GM12878 (cell line): ENCODE measurements at regions not wholly inside any gene's neighbourhood (a gene's known extent, or its start where the extent isn't known, plus 50 kb on each side); places are given as distances from the start of the nearest gene placed in this dataset.

Source experiments
- ATAC-seq: fragments of 200-7000 bp; cut with Tn5 transposase; 3 replicates; pipeline ENCODE4 v1.9.1; 2020; ENCODE audit warnings: mild to moderate bottlenecking, moderate library complexity
- BruUV-seq: library from RNA; stranded (reverse); fragments of 400-500 nt; replicated peaks from 2 replicates; lab custom pipeline; 2021; lab: Mats Ljungman, UMichigan
- CTCF ChIA-PET: fragments of 300-600 bp; sonication (Branson Sonifier 250); formaldehyde crosslinking; extraction: SDS; loops from one replicate; lab custom pipeline; 2021; ENCODE audit warnings: inconsistent platforms; lab: Yijun Ruan, JAX
- POLR2A ChIA-PET: fragments of 350-600 bp; formaldehyde crosslinking; extraction: SDS; loops from one replicate; lab custom pipeline; 2021; ENCODE audit warnings: inconsistent platforms; lab: Charles Lee
- RAD21 ChIA-PET: fragments of 300-600 bp; sonication (Branson Sonifier 250); formaldehyde crosslinking; loops from one replicate; lab custom pipeline; 2023; ENCODE audit warnings: antibody characterized with exemption; ENCODE audit not compliant: unreplicated experiment; lab: Charles Lee
- SMC1A ChIA-PET: fragments of 300-600 bp; sonication (Branson Sonifier 250); formaldehyde crosslinking; loops from one replicate; lab custom pipeline; 2023; ENCODE audit not compliant: unreplicated experiment, uncharacterized antibody; lab: Charles Lee
- DNase-seq: peaks from one replicate; pipeline ENCODE4 v3.0.0-alpha.2; 2011; ENCODE audit warnings: low read depth, low spot score
- FAIRE-seq: peaks from 3 replicates; lab custom pipeline; 2011; peaks lifted over from hg19 to GRCh38; lab: Jason Lieb, UNC
- H2AFZ ChIP-seq: 2 replicates; pipeline ENCODE4 v1.6.0; 2011; ENCODE audit warnings: low read depth, low read length, control low read depth; ENCODE audit not compliant: control insufficient read depth
- H3K27ac ChIP-seq: 2 replicates; pipeline ENCODE4 v1.5.1; 2011; ENCODE audit warnings: control low read depth; ENCODE audit not compliant: control insufficient read depth, insufficient read depth
- H3K27me3 ChIP-seq, 2 experiments: replicated peaks in 1 of 2; 2 replicates each; pipeline versions ENCODE4 v1.6.0 to v1.6.1; 2011; ENCODE audit warnings: low read length in 1 of 2; ENCODE audit not compliant: control insufficient read depth in 2 of 2, insufficient read depth in 2 of 2
- H3K36me3 ChIP-seq, 2 experiments: 2 replicates each; pipeline ENCODE4 v1.5.1; 2011; ENCODE audit warnings: low read length in 1 of 2; ENCODE audit not compliant: control insufficient read depth in 2 of 2, insufficient read depth in 2 of 2
- H3K4me1 ChIP-seq: 2 replicates; pipeline ENCODE4 v1.6.1; 2011; ENCODE audit warnings: mild to moderate bottlenecking, low read length, moderate library complexity, mixed read lengths; ENCODE audit not compliant: control insufficient read depth, insufficient read depth
- H3K4me2 ChIP-seq: 2 replicates; pipeline ENCODE4 v1.6.0; 2011; ENCODE audit warnings: control low read depth; ENCODE audit not compliant: control insufficient read depth, insufficient read depth
- H3K4me3 ChIP-seq: fragments of 200-600 bp; sonication (generic); 2 replicates; pipeline ENCODE4 v1.5.1; 2016
- H3K79me2 ChIP-seq: 2 replicates; pipeline ENCODE4 v1.6.0; 2011; ENCODE audit warnings: low read length; ENCODE audit not compliant: control insufficient read depth, insufficient read depth
- H3K9ac ChIP-seq: 2 replicates; pipeline ENCODE4 v1.8.0; 2011; ENCODE audit warnings: low read length, control low read depth, mixed read lengths; ENCODE audit not compliant: control insufficient read depth, insufficient read depth
- H3K9me3 ChIP-seq: replicated peaks from 3 replicates; pipeline ENCODE4 v1.5.1; 2011; ENCODE audit warnings: mild to moderate bottlenecking, low read length; ENCODE audit not compliant: control insufficient read depth, insufficient read depth
- H4K20me1 ChIP-seq: 2 replicates; pipeline ENCODE4 v1.6.0; 2011; ENCODE audit not compliant: control insufficient read depth, insufficient read depth
- EGR1 ChIP-seq, 2 experiments: IDR thresholded peaks; 1 replicate in 1 of 2; 2 replicates in 1 of 2; pipeline ENCODE4 v1.6.1; 2011 to 2012; ENCODE audit warnings: low read depth in 2 of 2, low read length in 2 of 2, borderline replicate concordance in 1 of 2, mild to moderate bottlenecking in 1 of 2, moderate library complexity in 1 of 2
- ESRRA ChIP-seq: IDR thresholded peaks from 2 replicates; pipeline ENCODE4 v1.6.1; 2012; ENCODE audit warnings: mild to moderate bottlenecking, low read length, improper control_type of control experiment
- EZH2 ChIP-seq: IDR thresholded peaks from 2 replicates; pipeline ENCODE4 v1.6.1; 2012; ENCODE audit warnings: low read depth, mild to moderate bottlenecking, control low read depth, inconsistent platforms, low read length, borderline replicate concordance; ENCODE audit not compliant: control insufficient read depth
- IKZF2 ChIP-seq, 2 experiments: fragments of 450-650 bp; IDR thresholded peaks; 2 replicates each; pipeline ENCODE4 v1.6.1; 2017; ENCODE audit warnings: mild to moderate bottlenecking in 2 of 2, moderate library complexity in 2 of 2
- JUND ChIP-seq: IDR thresholded peaks from 2 replicates; pipeline ENCODE4 v1.6.1; 2012; ENCODE audit warnings: low read depth, mild to moderate bottlenecking, low read length, improper control_type of control experiment, moderate library complexity
- MXI1 ChIP-seq: fragments of 150-350 bp; IDR thresholded peaks from 2 replicates; pipeline ENCODE4 v1.6.1; 2011; ENCODE audit warnings: low read depth, mild to moderate bottlenecking, inconsistent platforms, low read length, improper control_type of control experiment
- NFIC ChIP-seq: IDR thresholded peaks from 2 replicates; pipeline ENCODE4 v1.6.1; 2012; ENCODE audit warnings: low read depth, mild to moderate bottlenecking, inconsistent platforms, low read length, moderate library complexity
- RCOR1 ChIP-seq: conservative IDR thresholded peaks from 2 replicates; pipeline ENCODE4 v1.6.1; 2012; ENCODE audit warnings: low read depth, low read length, improper control_type of control experiment
- ZZZ3 ChIP-seq: IDR thresholded peaks from 2 replicates; pipeline ENCODE4 v1.6.1; 2011; ENCODE audit warnings: low read depth; ENCODE audit not compliant: control insufficient read depth, insufficient read length
- WGBS: methylation state at CpG from one replicate; pipeline ENCODE4 v1.1.6; 2016; ENCODE audit warnings: low lambda C conversion rate; ENCODE audit not compliant: insufficient replicate concordance, insufficient coverage; ENCODE audit errors: missing lambda C conversion rate; 5-methylcytosine and 5-hydroxymethylcytosine counted together
- in situ Hi-C: fragments of 300-500 bp; cut with MboI; formaldehyde crosslinking; loops from 9 replicates; pipeline ENCODE4 v1.14.3; 2018; ENCODE audit warnings: mixed read lengths
- intact Hi-C: fragments of 100-400 bp; cut with micrococcal nuclease; formaldehyde crosslinking; loops from one replicate; pipeline ENCODE4 v1.14.2; 2022; ENCODE audit not compliant: unreplicated experiment
- TF ChIP-seq, protein P1 (sequence below): fragments of 450-650 bp; IDR thresholded peaks from 2 replicates; pipeline ENCODE4 v1.6.1; 2017; ENCODE audit warnings: mild to moderate bottlenecking, moderate library complexity
- TF ChIP-seq, protein P2 (sequence below): fragments of 450-650 bp; IDR thresholded peaks from 2 replicates; pipeline ENCODE4 v1.6.1; 2017; ENCODE audit warnings: low read depth, mild to moderate bottlenecking, moderate library complexity
- TF ChIP-seq, protein P3 (sequence below): fragments of 450-650 bp; IDR thresholded peaks from 2 replicates; pipeline ENCODE4 v1.6.1; 2017; ENCODE audit warnings: borderline replicate concordance
- TF ChIP-seq, protein P4 (sequence below): IDR thresholded peaks from 2 replicates; pipeline ENCODE4 v1.6.1; 2012; ENCODE audit warnings: low read length, inconsistent platforms
- TF ChIP-seq, protein P5 (sequence below): IDR thresholded peaks from 2 replicates; pipeline ENCODE4 v1.6.1; 2012; ENCODE audit warnings: low read depth, low read length, improper control_type of control experiment

DNA sequence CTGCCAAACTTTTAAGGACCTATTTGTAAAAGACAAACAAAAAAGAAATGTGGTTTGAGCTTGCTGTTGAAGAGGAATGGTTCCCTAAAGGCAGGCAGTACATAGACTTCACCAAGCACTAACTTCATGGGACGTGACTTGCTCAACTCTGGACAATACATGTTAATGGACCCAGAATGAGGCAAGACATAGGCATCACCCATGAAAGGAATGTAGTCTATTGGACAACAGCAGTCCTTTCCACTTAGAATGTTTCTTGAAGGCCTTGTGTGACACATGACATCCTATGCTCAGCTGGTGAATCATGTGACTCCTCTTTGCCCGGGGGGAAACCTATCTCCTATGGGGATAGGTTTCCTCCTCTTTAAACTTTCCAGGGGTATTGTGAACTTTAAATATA is 246.4 kb upstream of the BLID start:
- no peak for ATAC-seq
- no peak for DNase-seq
- no peak for FAIRE-seq
- H3K4me1 ChIP-seq: no peaks in the 10 kb centered on the region
- H4K20me1 ChIP-seq: no peaks in the 10 kb centered on the region
- WGBS: 11% methylated on average over 2 of the region's 2 CpGs
- no TSS peak for BruUV-seq
- no peak overlapping the region for H3K9ac ChIP-seq
- SMC1A ChIA-PET: no interaction called here
- H3K27me3 ChIP-seq: no peaks in the 10 kb centered on the region; a peak in 1 of 4 replicates
- H3K36me3 ChIP-seq: no peaks in the 10 kb centered on the region
- no peaks in the 10 kb centered on the region for H3K9me3 ChIP-seq
- RAD21 ChIA-PET: no interaction called here
- POLR2A ChIA-PET: no interaction called here
- intact Hi-C loops: no loop called here
- CTCF ChIA-PET: no interaction called here
- H3K4me3 ChIP-seq: no peak overlapping the region
- in situ Hi-C loops: no loop called here
- no peak overlapping the region for H3K4me2 ChIP-seq
- H3K27ac ChIP-seq: no peak overlapping the region
- no peaks in the 10 kb centered on the region for H3K79me2 ChIP-seq
- H2AFZ ChIP-seq: no peak overlapping the region
- TF ChIP-seq MXI1 (no peak), IKZF2 (IDR thresholded peaks at IDR 0.05) (no peak), EZH2 (no peak), JUND (no peak), EGR1 (IDR thresholded peaks at IDR 0.05; ENCODE audit: borderline replicate concordance in 1 of 2, low read depth in 2 of 2, low read length in 2 of 2) (no peak), ESRRA (no peak), ZZZ3 (no peak), NFIC (no peak), RCOR1 (no peak)
- TF ChIP-seq, protein P1, sequence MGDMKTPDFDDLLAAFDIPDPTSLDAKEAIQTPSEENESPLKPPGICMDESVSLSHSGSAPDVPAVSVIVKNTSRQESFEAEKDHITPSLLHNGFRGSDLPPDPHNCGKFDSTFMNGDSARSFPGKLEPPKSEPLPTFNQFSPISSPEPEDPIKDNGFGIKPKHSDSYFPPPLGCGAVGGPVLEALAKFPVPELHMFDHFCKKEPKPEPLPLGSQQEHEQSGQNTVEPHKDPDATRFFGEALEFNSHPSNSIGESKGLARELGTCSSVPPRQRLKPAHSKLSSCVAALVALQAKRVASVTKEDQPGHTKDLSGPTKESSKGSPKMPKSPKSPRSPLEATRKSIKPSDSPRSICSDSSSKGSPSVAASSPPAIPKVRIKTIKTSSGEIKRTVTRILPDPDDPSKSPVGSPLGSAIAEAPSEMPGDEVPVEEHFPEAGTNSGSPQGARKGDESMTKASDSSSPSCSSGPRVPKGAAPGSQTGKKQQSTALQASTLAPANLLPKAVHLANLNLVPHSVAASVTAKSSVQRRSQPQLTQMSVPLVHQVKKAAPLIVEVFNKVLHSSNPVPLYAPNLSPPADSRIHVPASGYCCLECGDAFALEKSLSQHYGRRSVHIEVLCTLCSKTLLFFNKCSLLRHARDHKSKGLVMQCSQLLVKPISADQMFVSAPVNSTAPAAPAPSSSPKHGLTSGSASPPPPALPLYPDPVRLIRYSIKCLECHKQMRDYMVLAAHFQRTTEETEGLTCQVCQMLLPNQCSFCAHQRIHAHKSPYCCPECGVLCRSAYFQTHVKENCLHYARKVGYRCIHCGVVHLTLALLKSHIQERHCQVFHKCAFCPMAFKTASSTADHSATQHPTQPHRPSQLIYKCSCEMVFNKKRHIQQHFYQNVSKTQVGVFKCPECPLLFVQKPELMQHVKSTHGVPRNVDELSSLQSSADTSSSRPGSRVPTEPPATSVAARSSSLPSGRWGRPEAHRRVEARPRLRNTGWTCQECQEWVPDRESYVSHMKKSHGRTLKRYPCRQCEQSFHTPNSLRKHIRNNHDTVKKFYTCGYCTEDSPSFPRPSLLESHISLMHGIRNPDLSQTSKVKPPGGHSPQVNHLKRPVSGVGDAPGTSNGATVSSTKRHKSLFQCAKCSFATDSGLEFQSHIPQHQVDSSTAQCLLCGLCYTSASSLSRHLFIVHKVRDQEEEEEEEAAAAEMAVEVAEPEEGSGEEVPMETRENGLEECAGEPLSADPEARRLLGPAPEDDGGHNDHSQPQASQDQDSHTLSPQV: no peak
- TF ChIP-seq, protein P2, sequence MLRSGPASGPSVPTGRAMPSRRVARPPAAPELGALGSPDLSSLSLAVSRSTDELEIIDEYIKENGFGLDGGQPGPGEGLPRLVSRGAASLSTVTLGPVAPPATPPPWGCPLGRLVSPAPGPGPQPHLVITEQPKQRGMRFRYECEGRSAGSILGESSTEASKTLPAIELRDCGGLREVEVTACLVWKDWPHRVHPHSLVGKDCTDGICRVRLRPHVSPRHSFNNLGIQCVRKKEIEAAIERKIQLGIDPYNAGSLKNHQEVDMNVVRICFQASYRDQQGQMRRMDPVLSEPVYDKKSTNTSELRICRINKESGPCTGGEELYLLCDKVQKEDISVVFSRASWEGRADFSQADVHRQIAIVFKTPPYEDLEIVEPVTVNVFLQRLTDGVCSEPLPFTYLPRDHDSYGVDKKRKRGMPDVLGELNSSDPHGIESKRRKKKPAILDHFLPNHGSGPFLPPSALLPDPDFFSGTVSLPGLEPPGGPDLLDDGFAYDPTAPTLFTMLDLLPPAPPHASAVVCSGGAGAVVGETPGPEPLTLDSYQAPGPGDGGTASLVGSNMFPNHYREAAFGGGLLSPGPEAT: no peak
- TF ChIP-seq, protein P3, sequence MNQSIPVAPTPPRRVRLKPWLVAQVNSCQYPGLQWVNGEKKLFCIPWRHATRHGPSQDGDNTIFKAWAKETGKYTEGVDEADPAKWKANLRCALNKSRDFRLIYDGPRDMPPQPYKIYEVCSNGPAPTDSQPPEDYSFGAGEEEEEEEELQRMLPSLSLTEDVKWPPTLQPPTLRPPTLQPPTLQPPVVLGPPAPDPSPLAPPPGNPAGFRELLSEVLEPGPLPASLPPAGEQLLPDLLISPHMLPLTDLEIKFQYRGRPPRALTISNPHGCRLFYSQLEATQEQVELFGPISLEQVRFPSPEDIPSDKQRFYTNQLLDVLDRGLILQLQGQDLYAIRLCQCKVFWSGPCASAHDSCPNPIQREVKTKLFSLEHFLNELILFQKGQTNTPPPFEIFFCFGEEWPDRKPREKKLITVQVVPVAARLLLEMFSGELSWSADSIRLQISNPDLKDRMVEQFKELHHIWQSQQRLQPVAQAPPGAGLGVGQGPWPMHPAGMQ: no peak
- TF ChIP-seq, protein P4, sequence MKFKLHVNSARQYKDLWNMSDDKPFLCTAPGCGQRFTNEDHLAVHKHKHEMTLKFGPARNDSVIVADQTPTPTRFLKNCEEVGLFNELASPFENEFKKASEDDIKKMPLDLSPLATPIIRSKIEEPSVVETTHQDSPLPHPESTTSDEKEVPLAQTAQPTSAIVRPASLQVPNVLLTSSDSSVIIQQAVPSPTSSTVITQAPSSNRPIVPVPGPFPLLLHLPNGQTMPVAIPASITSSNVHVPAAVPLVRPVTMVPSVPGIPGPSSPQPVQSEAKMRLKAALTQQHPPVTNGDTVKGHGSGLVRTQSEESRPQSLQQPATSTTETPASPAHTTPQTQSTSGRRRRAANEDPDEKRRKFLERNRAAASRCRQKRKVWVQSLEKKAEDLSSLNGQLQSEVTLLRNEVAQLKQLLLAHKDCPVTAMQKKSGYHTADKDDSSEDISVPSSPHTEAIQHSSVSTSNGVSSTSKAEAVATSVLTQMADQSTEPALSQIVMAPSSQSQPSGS: no peak
- TF ChIP-seq, protein P5, sequence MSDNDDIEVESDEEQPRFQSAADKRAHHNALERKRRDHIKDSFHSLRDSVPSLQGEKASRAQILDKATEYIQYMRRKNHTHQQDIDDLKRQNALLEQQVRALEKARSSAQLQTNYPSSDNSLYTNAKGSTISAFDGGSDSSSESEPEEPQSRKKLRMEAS: no peak
